ENCODE measurements at regions not wholly inside any gene's neighbourhood (a gene's known extent, or its start where the extent isn't known, plus 50 kb on each side); places are given as distances from the start of the nearest gene placed in this dataset.

DNA sequence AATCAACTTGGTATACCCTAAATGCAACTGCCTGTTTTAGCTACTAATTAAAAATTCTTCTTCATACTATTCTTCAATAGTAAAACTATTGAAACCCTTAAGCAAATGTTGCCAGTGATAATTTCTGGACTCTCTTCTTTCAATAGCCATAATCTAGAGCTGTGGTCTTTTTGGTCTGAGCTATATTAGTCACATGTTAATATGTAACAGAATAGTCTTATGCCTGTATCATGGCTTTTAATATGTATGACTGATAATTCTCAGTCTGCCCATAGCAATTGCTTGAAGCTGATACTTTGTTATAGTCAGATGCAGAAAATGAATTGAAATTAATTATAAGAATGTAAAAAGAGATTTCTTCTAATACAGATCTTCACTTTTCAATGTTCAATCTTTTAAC, 1871.9 kb upstream of the CDH6 start:
- TF ChIP-seq, protein P1, sequence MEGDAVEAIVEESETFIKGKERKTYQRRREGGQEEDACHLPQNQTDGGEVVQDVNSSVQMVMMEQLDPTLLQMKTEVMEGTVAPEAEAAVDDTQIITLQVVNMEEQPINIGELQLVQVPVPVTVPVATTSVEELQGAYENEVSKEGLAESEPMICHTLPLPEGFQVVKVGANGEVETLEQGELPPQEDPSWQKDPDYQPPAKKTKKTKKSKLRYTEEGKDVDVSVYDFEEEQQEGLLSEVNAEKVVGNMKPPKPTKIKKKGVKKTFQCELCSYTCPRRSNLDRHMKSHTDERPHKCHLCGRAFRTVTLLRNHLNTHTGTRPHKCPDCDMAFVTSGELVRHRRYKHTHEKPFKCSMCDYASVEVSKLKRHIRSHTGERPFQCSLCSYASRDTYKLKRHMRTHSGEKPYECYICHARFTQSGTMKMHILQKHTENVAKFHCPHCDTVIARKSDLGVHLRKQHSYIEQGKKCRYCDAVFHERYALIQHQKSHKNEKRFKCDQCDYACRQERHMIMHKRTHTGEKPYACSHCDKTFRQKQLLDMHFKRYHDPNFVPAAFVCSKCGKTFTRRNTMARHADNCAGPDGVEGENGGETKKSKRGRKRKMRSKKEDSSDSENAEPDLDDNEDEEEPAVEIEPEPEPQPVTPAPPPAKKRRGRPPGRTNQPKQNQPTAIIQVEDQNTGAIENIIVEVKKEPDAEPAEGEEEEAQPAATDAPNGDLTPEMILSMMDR (IDR thresholded peaks at IDR 0.05; ENCODE audit: extremely low read depth in 1 of 2, insufficient read depth in 1 of 2, low read depth in 1 of 2, low read length in 2 of 2), result no peak
- TF ChIP-seq POLR2A (IDR thresholded peaks at IDR 0.05; ENCODE audit: low read depth, low read length) (no peak), JUN (IDR thresholded peaks at IDR 0.05; ENCODE audit: borderline replicate concordance, insufficient read depth, insufficient read length, low read depth) (no peak)

Measured in endothelial cell of umbilical vein (primary cell).